DOHH2 (cell line): ENCODE measurements at regions not wholly inside any gene's neighbourhood (a gene's known extent, or its start where the extent isn't known, plus 50 kb on each side); places are given as distances from the start of the nearest gene placed in this dataset.

ENCODE experiments used
- H3F3A ChIP-seq: fragments of 200-600 bp; sonication (generic), shearing (Covaris generic); 2 replicates; pipeline ENCODE4 v1.6.0; 2016; ENCODE audit warnings: antibody characterized with exemption, mild to moderate bottlenecking; ENCODE audit not compliant: control insufficient read depth, insufficient read depth
- H3K27ac ChIP-seq: fragments of 200-600 bp; sonication (generic); 2 replicates; pipeline ENCODE4 v1.5.1; 2014; ENCODE audit warnings: low read depth, mild to moderate bottlenecking, low read length, moderate library complexity
- H3K27me3 ChIP-seq: fragments of 200-600 bp; sonication (generic); 2 replicates; pipeline ENCODE4 v1.6.1; 2014; ENCODE audit warnings: mild to moderate bottlenecking, low read length, mixed read lengths; ENCODE audit not compliant: control insufficient read depth
- H3K36me3 ChIP-seq: fragments of 200-600 bp; sonication (generic); 2 replicates; pipeline ENCODE4 v1.6.1; 2014; ENCODE audit warnings: mild to moderate bottlenecking, low read length, moderate library complexity, mixed read lengths; ENCODE audit not compliant: control insufficient read depth
- H3K4me1 ChIP-seq: fragments of 200-600 bp; sonication (generic); 2 replicates; pipeline ENCODE4 v1.6.1; 2014; ENCODE audit warnings: mild to moderate bottlenecking, low read length, mixed read lengths; ENCODE audit not compliant: control insufficient read depth
- H3K4me2 ChIP-seq: fragments of 200-600 bp; sonication (generic); 2 replicates; pipeline ENCODE4 v1.6.0; 2014; ENCODE audit warnings: mild to moderate bottlenecking, low read length, moderate library complexity
- H3K4me3 ChIP-seq: fragments of 200-600 bp; sonication (generic); 2 replicates; pipeline ENCODE4 v1.5.1; 2014; ENCODE audit warnings: mild to moderate bottlenecking, low read length, mixed read lengths
- H3K79me2 ChIP-seq: fragments of 200-600 bp; sonication (generic); 2 replicates; pipeline ENCODE4 v1.6.1; 2014; ENCODE audit warnings: mild to moderate bottlenecking, low read length, mixed read lengths; ENCODE audit not compliant: control insufficient read depth
- H3K9me2 ChIP-seq: fragments of 200-600 bp; sonication (generic); replicated peaks from 2 replicates; pipeline ENCODE4 v1.6.1; 2014; ENCODE audit warnings: mild to moderate bottlenecking, low read length, mixed read lengths; ENCODE audit not compliant: control insufficient read depth
- H3K9me3 ChIP-seq: fragments of 200-600 bp; sonication (generic); 2 replicates; pipeline ENCODE4 v1.6.1; 2014; ENCODE audit warnings: antibody characterized with exemption, low read length, mixed read lengths; ENCODE audit not compliant: control insufficient read depth, insufficient read depth
- H4K20me1 ChIP-seq: fragments of 200-600 bp; sonication (generic); 2 replicates; pipeline ENCODE4 v1.6.0; 2014; ENCODE audit warnings: low read depth, mild to moderate bottlenecking, antibody characterized with exemption, low read length, moderate library complexity; ENCODE audit not compliant: control insufficient read depth, insufficient read depth
- EZH2phosphoT487 ChIP-seq: fragments of 200-600 bp; sonication (generic); IDR thresholded peaks from 2 replicates; pipeline ENCODE4 v1.6.1; 2017; ENCODE audit warnings: borderline replicate concordance, mild to moderate bottlenecking, antibody characterized with exemption, low read length, moderate library complexity, mixed read lengths
- TF ChIP-seq, protein P1 (sequence below): fragments of 200-600 bp; sonication (generic); IDR thresholded peaks from one replicate; pipeline ENCODE4 v1.5.1; 2014; ENCODE audit warnings: antibody characterized with exemption, mild to moderate bottlenecking, low read depth, low read length; ENCODE audit not compliant: poor library complexity, severe bottlenecking

- no peaks in the 10 kb centered on the region for H3K9me2 ChIP-seq
- H3K79me2 ChIP-seq = no peaks in the 10 kb centered on the region
- TF ChIP-seq, protein P1, sequence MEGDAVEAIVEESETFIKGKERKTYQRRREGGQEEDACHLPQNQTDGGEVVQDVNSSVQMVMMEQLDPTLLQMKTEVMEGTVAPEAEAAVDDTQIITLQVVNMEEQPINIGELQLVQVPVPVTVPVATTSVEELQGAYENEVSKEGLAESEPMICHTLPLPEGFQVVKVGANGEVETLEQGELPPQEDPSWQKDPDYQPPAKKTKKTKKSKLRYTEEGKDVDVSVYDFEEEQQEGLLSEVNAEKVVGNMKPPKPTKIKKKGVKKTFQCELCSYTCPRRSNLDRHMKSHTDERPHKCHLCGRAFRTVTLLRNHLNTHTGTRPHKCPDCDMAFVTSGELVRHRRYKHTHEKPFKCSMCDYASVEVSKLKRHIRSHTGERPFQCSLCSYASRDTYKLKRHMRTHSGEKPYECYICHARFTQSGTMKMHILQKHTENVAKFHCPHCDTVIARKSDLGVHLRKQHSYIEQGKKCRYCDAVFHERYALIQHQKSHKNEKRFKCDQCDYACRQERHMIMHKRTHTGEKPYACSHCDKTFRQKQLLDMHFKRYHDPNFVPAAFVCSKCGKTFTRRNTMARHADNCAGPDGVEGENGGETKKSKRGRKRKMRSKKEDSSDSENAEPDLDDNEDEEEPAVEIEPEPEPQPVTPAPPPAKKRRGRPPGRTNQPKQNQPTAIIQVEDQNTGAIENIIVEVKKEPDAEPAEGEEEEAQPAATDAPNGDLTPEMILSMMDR = no peak
- TF ChIP-seq EZH2phosphoT487 = no peak
- no peaks in the 10 kb centered on the region for H3K36me3 ChIP-seq
- H3K27ac ChIP-seq = no peak overlapping the region
- no peak overlapping the region for H3K4me2 ChIP-seq
- H3K4me3 ChIP-seq = no peak overlapping the region
- H4K20me1 ChIP-seq = no peaks in the 10 kb centered on the region
- no peaks in the 10 kb centered on the region for H3K4me1 ChIP-seq
- H3K9me3 ChIP-seq = no peaks in the 10 kb centered on the region
- no peaks in the 10 kb centered on the region for H3K27me3 ChIP-seq
- no peaks in the 10 kb centered on the region for H3F3A ChIP-seq
These were observed 168.9 kb downstream of the ZNF674 start for GRCh38 chrX:46376246-46376885.

DNA sequence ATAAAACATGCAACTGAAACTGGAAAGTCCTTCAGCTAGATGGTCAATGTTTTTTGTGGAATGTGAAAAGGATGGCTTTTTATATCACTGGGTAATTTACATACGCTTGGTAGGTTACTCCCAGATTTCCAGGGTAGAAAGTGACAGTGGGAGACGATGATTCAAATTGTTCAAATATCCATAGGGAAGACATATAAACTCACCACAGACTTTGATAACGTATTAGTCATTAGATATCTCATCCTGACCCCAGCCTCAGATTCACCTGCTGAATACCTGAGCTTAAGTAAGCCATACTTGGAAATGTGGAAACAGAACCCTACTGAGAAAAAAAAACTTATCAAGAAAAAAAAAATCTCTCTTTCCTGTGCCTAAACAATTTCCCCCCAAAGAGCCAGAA, 169.4 kb downstream of the ZNF674 start:
- no peaks in the 10 kb centered on the region for H3K9me2 ChIP-seq
- H3F3A ChIP-seq = no peaks in the 10 kb centered on the region
- no peaks in the 10 kb centered on the region for H4K20me1 ChIP-seq
- no peak overlapping the region for H3K4me2 ChIP-seq
- H3K36me3 ChIP-seq = no peaks in the 10 kb centered on the region
- H3K4me3 ChIP-seq = no peak overlapping the region
- H3K4me1 ChIP-seq = no peaks in the 10 kb centered on the region
- H3K9me3 ChIP-seq = no peaks in the 10 kb centered on the region
- no peaks in the 10 kb centered on the region for H3K27me3 ChIP-seq
- no peak overlapping the region for H3K27ac ChIP-seq
- no peak for TF ChIP-seq EZH2phosphoT487
- TF ChIP-seq, protein P1 = no peak
- H3K79me2 ChIP-seq = no peaks in the 10 kb centered on the region

DNA sequence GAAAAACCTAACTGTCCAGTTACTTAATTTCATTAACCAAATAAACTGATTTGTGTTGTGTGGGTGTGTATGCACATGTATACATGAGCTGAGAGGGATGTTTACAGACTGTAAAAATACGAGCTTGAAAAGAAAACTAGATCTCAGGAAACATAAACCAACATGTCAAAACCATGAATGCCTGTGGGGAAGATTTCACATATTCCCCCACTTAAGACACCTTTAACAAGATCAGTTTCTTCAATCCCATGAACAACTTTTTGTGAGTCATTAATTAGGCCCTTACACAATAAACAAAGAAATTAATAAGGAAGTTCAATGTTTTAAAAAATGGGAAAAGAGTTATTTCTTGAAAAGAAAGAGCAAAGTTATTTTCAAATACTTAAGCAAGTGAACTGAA, 170.8 kb downstream of the ZNF674 start:
- H3K4me1 ChIP-seq = no peaks in the 10 kb centered on the region
- no peaks in the 10 kb centered on the region for H3K36me3 ChIP-seq
- no peak for TF ChIP-seq EZH2phosphoT487
- TF ChIP-seq, protein P1 = no peak
- no peak overlapping the region for H3K4me2 ChIP-seq
- H3K27me3 ChIP-seq = no peaks in the 10 kb centered on the region
- H3K4me3 ChIP-seq = no peak overlapping the region
- H3K9me2 ChIP-seq = no peaks in the 10 kb centered on the region
- no peaks in the 10 kb centered on the region for H3K79me2 ChIP-seq
- H4K20me1 ChIP-seq = no peaks in the 10 kb centered on the region
- H3F3A ChIP-seq = no peaks in the 10 kb centered on the region
- no peaks in the 10 kb centered on the region for H3K9me3 ChIP-seq
- H3K27ac ChIP-seq = no peak overlapping the region
